ENCODE measurements at regions not wholly inside any gene's neighbourhood (a gene's known extent, or its start where the extent isn't known, plus 50 kb on each side); places are given as distances from the start of the nearest gene placed in this dataset.

DNA sequence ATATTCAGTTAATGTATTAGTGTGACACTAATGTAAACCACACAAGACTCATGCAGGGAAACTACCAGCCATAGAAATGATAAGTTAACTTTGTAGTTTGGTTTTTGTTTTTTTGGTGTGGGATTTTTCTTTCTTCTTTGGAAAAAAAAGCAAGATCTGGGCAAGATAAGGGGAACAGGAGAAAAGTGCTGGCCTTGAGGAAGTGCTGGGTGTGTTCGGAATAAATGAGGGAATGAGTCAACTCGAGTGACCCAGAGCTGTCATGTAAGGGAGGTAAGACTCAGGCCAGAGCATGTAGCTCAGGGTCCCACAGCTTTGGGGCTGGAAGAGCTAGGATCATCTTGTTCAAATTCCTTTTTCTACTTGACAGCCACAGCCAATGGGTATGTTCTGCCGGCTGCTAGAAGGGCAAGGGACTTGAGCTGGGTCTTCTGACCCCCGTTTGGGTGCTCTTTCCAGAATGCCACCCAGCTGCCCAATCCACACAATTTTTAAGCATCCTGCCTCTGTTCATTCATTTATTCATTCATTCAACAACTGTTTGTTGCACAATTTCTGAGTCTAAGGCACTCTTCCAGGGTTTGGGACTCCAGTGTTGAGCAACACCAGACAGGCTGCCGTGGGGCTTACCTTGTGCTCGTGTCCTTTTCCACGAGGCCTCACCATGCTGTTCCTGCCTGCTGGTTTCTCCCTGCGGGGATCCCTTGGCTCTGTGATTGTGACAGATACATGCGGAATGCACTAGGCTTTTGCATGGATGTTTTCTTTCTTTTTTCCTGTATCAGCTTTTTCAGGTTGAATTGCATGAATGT lies 54.5 kb downstream of the CLDN34 start:
- Mint-ChIP-seq H3K9me3 (no peaks in the 10 kb centered on the region), H3K36me3 (ENCODE audit: low read depth) (peaks cover 10% of the 10 kb centered on the region), H3K4me3 (no peak overlapping the region), H3K27ac (no peak overlapping the region), H3K4me1 (ENCODE audit: low read depth) (peaks cover 9% of the 10 kb centered on the region), H3K27me3 (ENCODE audit: low read depth) (peaks cover 6% of the 10 kb centered on the region)
- no peak for DNase-seq (ENCODE audit: low spot score)

- Mint-ChIP-seq H3K27me3 (ENCODE audit: low read depth) (peaks cover 2% of the 10 kb centered on the region), H3K4me3 (no peak overlapping the region), H3K27ac (no peak overlapping the region), H3K36me3 (ENCODE audit: low read depth) (peaks cover 5% of the 10 kb centered on the region), H3K9me3 (no peaks in the 10 kb centered on the region), H3K4me1 (ENCODE audit: low read depth) (peaks cover 4% of the 10 kb centered on the region)
- DNase-seq (ENCODE audit: low spot score) = no peak
These were observed 55.0 kb downstream of the CLDN34 start for GRCh38 chrX:10022273-10022541.

DNA sequence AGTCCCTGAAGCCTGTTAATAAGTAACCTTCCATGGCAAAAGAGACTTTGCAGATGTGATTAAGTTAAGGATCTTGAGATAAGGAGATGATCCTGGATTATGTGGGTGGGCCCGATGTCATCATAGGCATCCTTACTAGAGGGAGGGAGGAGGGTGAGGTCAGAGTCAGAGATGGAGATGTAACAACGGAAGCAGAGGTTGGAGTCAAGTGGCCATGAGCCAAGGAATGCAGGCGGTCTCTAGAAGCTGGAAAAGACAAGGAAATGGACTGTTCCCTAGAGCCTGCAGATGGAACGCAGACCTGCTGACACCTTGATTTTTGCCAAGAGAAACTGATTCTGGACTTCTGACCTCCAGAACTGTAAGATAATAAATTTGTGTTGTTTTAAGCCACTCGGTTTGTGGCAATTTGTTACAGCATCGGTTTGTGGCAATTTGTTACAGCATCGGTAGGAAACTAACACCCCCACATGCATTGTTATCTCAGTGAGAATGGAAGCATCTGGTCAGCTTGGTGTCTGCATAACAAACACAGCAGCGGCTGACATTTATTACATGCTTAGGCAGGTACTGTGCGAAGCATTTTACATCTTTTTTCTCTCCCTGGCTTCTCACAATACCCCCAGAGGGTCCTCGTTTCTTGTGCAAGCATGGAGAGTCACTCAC lies 55.6 kb downstream of the CLDN34 start:
- H3K4me1 Mint-ChIP-seq (ENCODE audit: low read depth) = peaks cover 4% of the 10 kb centered on the region
- no peaks in the 10 kb centered on the region for H3K9me3 Mint-ChIP-seq
- no peak for DNase-seq (ENCODE audit: low spot score)
- H3K36me3 Mint-ChIP-seq (ENCODE audit: low read depth) = peaks cover 4% of the 10 kb centered on the region
- no peak overlapping the region for H3K27ac Mint-ChIP-seq
- peaks cover 2% of the 10 kb centered on the region for H3K27me3 Mint-ChIP-seq (ENCODE audit: low read depth)
- H3K4me3 Mint-ChIP-seq = no peak overlapping the region

- Mint-ChIP-seq H3K27me3 (ENCODE audit: low read depth) (peaks cover 2% of the 10 kb centered on the region), H3K27ac (no peak overlapping the region), H3K4me3 (no peak overlapping the region), H3K9me3 (no peaks in the 10 kb centered on the region), H3K36me3 (ENCODE audit: low read depth) (peaks cover 3% of the 10 kb centered on the region), H3K4me1 (ENCODE audit: low read depth) (peaks cover 4% of the 10 kb centered on the region)
- no peak for DNase-seq (ENCODE audit: low spot score)
These were observed 56.7 kb downstream of the CLDN34 start for GRCh38 chrX:10023821-10024220.

- H3K9me3 Mint-ChIP-seq = no peaks in the 10 kb centered on the region
- H3K27ac Mint-ChIP-seq = no peak overlapping the region
- H3K36me3 Mint-ChIP-seq (ENCODE audit: low read depth) = peaks cover 3% of the 10 kb centered on the region
- no peak for DNase-seq (ENCODE audit: low spot score)
- no peaks in the 10 kb centered on the region for H3K27me3 Mint-ChIP-seq (ENCODE audit: low read depth)
- no peak overlapping the region for H3K4me3 Mint-ChIP-seq
- H3K4me1 Mint-ChIP-seq (ENCODE audit: low read depth) = peaks cover 2% of the 10 kb centered on the region
These were observed 58.8 kb downstream of the CLDN34 start for GRCh38 chrX:10025742-10026493.

DNA sequence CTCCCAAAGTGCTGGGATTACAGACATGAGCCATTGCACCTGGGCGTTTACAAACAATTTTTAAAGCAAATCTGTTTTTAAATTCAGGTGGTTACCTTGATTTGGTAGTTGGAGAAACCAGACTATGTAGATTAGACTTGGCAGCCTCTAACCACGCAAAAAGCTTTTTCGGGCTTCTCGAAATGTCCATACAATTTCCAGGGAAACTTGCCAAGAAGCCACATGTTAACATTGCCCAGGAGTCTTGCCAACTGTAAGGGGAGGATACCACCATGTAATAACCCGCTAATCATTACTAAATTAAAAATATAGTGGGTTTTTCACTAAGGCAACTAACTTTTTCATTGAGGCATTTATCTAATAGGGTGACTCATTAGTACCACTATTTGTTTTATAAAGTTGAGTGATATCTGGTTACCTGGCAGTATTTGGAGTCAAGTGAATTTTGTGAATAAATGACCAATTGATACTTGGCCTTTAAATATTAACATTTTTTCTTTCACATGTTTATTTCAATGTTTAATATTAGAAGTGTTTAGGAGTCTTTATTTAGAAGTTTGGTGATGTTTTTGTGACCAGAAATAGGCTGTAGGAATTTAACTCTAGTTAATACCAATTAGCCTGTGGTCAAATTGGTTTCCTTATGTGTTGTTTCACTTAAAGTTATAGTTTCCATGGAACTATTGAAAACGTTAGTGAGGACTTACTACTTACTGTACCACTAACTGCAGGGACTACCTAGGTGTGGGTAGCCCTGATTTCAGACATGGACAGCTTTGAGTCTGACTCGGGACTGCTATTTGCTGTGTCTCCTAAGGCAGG lies 61.3 kb downstream of the CLDN34 start:
- Mint-ChIP-seq H3K9me3 (no peaks in the 10 kb centered on the region), H3K36me3 (ENCODE audit: low read depth) (no peaks in the 10 kb centered on the region), H3K27me3 (ENCODE audit: low read depth) (no peaks in the 10 kb centered on the region), H3K4me1 (ENCODE audit: low read depth) (no peaks in the 10 kb centered on the region), H3K4me3 (no peak overlapping the region), H3K27ac (no peak overlapping the region)
- DNase-seq (ENCODE audit: low spot score) = no peak

- no peaks in the 10 kb centered on the region for H3K36me3 Mint-ChIP-seq (ENCODE audit: low read depth)
These were observed 63.4 kb downstream of the CLDN34 start for GRCh38 chrX:10030570-10030969.

GRCh38 chrX:10031746-10032145 lies 64.6 kb downstream of the CLDN34 start:
- Mint-ChIP-seq H3K27ac (no peak overlapping the region), H3K9me3 (no peaks in the 10 kb centered on the region), H3K4me3 (no peak overlapping the region), H3K36me3 (ENCODE audit: low read depth) (no peaks in the 10 kb centered on the region), H3K4me1 (ENCODE audit: low read depth) (peaks cover 4% of the 10 kb centered on the region), H3K27me3 (ENCODE audit: low read depth) (no peaks in the 10 kb centered on the region)
- no peak for DNase-seq (ENCODE audit: low spot score)

More at GRCh38 chrX:10030570-10030969, 63.4 kb downstream of the CLDN34 start:
- DNase-seq (ENCODE audit: low spot score) = no peak
- no peak overlapping the region for H3K27ac Mint-ChIP-seq
- H3K4me1 Mint-ChIP-seq (ENCODE audit: low read depth) = peaks cover 4% of the 10 kb centered on the region
- no peaks in the 10 kb centered on the region for H3K27me3 Mint-ChIP-seq (ENCODE audit: low read depth)
- no peak overlapping the region for H3K4me3 Mint-ChIP-seq
- no peaks in the 10 kb centered on the region for H3K9me3 Mint-ChIP-seq

- DNase-seq (ENCODE audit: low spot score) = no peak
- Mint-ChIP-seq H3K4me3 (no peak overlapping the region), H3K27ac (no peak overlapping the region), H3K9me3 (no peaks in the 10 kb centered on the region), H3K27me3 (ENCODE audit: low read depth) (no peaks in the 10 kb centered on the region), H3K36me3 (ENCODE audit: low read depth) (no peaks in the 10 kb centered on the region), H3K4me1 (ENCODE audit: low read depth) (peaks cover 4% of the 10 kb centered on the region)
These were observed 65.0 kb downstream of the CLDN34 start for GRCh38 chrX:10032147-10032546.

DNA sequence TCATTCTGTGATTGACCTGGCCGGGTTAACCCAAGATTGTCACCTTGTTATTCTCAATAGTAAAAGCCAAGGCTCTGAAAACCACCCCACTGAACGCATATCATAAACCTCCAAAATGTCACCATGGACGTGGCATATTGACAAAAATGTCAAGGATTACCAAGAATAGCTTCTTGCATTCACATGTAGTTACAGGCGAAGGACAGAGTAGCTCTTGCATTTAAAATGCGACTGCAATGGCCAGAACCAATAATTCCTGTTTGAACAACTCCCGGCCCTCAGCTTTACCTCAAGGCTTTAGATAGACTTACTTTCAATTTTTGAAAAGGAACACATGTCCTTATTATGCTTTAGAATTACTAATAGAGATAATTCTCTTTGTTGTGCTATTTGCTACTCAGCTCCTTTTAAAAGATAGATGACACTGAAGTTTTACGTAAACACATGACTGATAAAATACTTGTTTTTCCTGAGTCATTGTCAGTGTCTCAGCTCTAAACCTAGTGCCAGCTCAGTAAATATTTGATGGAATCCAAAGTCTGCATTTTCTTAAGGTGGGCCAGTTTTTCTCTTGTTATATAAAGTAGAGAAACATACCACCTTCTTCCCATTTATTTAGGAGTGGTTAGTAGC lies 66.3 kb downstream of the CLDN34 start:
- no peak overlapping the region for H3K4me3 Mint-ChIP-seq
- no peaks in the 10 kb centered on the region for H3K9me3 Mint-ChIP-seq
- DNase-seq (ENCODE audit: low spot score) = no peak
- H3K27ac Mint-ChIP-seq = no peak overlapping the region
- H3K27me3 Mint-ChIP-seq (ENCODE audit: low read depth) = no peaks in the 10 kb centered on the region
- peaks cover 4% of the 10 kb centered on the region for H3K4me1 Mint-ChIP-seq (ENCODE audit: low read depth)
- H3K36me3 Mint-ChIP-seq (ENCODE audit: low read depth) = no peaks in the 10 kb centered on the region

DNA sequence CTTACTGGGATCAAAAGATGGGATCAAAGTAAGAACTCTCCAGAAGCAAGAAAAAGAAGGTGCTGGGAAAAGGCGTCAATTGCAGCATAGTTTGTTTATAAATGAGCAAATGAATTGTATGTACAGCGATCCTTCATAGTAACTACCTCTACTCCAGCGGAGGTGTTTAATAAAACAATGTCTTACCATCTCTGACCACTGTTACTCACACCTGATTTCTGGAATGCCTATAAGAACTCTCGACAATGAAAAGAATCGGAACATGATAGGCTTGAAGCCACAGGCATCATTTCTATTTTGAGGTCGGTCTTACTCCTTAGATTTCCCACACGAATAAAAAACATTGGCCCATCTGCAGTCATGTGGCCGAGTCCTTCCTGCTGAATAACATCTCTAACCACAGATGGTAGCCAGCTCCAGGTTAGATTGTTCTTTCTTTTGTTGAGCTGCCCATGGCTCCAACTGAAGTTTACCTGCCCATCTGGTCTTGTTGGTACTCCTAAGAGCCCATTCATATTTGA lies 67.6 kb downstream of the CLDN34 start:
- H3K4me3 Mint-ChIP-seq = no peak overlapping the region
- no peaks in the 10 kb centered on the region for H3K9me3 Mint-ChIP-seq
- no peaks in the 10 kb centered on the region for H3K27me3 Mint-ChIP-seq (ENCODE audit: low read depth)
- H3K36me3 Mint-ChIP-seq (ENCODE audit: low read depth) = no peaks in the 10 kb centered on the region
- H3K27ac Mint-ChIP-seq = no peak overlapping the region
- DNase-seq (ENCODE audit: low spot score) = no peak
- peaks cover 4% of the 10 kb centered on the region for H3K4me1 Mint-ChIP-seq (ENCODE audit: low read depth)

DNA sequence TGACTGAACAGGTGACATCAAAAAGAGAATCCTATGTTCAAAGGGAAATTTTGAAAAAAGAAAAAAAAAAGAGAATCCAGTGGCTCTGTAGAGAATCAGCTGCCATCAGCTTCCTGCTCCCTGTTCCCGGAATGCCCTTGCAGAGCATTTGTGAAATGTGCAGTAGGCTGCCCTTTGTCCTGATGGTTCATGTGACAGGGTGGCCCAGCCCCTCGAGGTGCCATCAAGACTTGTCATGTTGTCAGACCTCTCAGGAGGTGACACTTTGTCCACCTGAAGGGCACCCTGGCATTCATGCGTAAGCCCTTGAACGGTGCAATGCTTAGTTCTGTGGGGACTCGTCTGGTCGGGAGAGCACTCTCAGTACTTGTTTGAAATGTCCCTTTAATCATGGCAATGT lies 71.4 kb downstream of the CLDN34 start:
- no peaks in the 10 kb centered on the region for H3K9me3 Mint-ChIP-seq
- H3K4me1 Mint-ChIP-seq (ENCODE audit: low read depth) = peaks cover 4% of the 10 kb centered on the region
- H3K4me3 Mint-ChIP-seq = no peak overlapping the region
- H3K27me3 Mint-ChIP-seq (ENCODE audit: low read depth) = no peaks in the 10 kb centered on the region
- DNase-seq (ENCODE audit: low spot score) = no peak
- no peak overlapping the region for H3K27ac Mint-ChIP-seq
- no peaks in the 10 kb centered on the region for H3K36me3 Mint-ChIP-seq (ENCODE audit: low read depth)

Measured in T-helper 2 cell treated with Interferon-gamma antibody and Interleukin-4, amounts not matched to agents 5 μg/mL and 100 μg/mL, for 36 hours (primary cell).